ENCODE measurements at regions not wholly inside any gene's neighbourhood (a gene's known extent, or its start where the extent isn't known, plus 50 kb on each side); places are given as distances from the start of the nearest gene placed in this dataset.

- H2AFZ ChIP-seq (ENCODE audit: insufficient read depth, low read length, poor library complexity): no peak overlapping the region
- no peak overlapping the region for H3K9ac ChIP-seq (ENCODE audit: low read length)
- H4K8ac ChIP-seq (ENCODE audit: low read depth, low read length): no peak overlapping the region
- H3K9me3 ChIP-seq (ENCODE audit: insufficient read depth, low read depth, low read length): no peaks in the 10 kb centered on the region
- no peak overlapping the region for H2BK12ac ChIP-seq (ENCODE audit: low read length)
- no peaks in the 10 kb centered on the region for H3K79me2 ChIP-seq (ENCODE audit: control insufficient read depth, insufficient read depth, low read length, poor library complexity)
- no peak overlapping the region for H2BK120ac ChIP-seq (ENCODE audit: insufficient read depth, low read length, poor library complexity)
- H3K4me2 ChIP-seq (ENCODE audit: low read length): no peak overlapping the region
- H3K23ac ChIP-seq (ENCODE audit: low read length): no peak overlapping the region
- no peak overlapping the region for H2AK5ac ChIP-seq (ENCODE audit: low read length)
- no peak overlapping the region for H3K14ac ChIP-seq (ENCODE audit: low read length)
- H3K27me3 ChIP-seq (ENCODE audit: insufficient read depth, low read length): no peaks in the 10 kb centered on the region
- DNase-seq: no peak
- no peak overlapping the region for H4K12ac ChIP-seq (ENCODE audit: low read depth, low read length)
- H3K36me3 ChIP-seq (ENCODE audit: control insufficient read depth in 1 of 2, insufficient read depth in 2 of 2, low read length in 2 of 2): no peaks in the 10 kb centered on the region
- no peak overlapping the region for H3K4ac ChIP-seq (ENCODE audit: low read depth, low read length)
- H2BK5ac ChIP-seq (ENCODE audit: low read depth, low read length, poor library complexity): no peak overlapping the region
- H3K4me3 ChIP-seq (ENCODE audit: low read depth, low read length): no peak overlapping the region
- H4K91ac ChIP-seq (ENCODE audit: low read depth, low read length): no peak overlapping the region
- H3K79me1 ChIP-seq (ENCODE audit: low read length): no peaks in the 10 kb centered on the region
- no peaks in the 10 kb centered on the region for H3K4me1 ChIP-seq (ENCODE audit: control insufficient read depth in 1 of 2, insufficient read depth in 2 of 2, low read length in 2 of 2)
- H3K27ac ChIP-seq (ENCODE audit: low read depth, low read length): no peak overlapping the region
- no peak overlapping the region for H3K18ac ChIP-seq (ENCODE audit: low read length)
Observed at GRCh38 chr3:26418553-26418952, 204.0 kb upstream of the LRRC3B start.

- no peak overlapping the region for H2BK12ac ChIP-seq (ENCODE audit: low read length)
- WGBS (ENCODE audit: extremely low coverage, insufficient coverage, insufficient read length): no CpG with 5 or more reads among the region's 2 CpGs
Observed at GRCh38 chr3:26422415-26422814, 200.2 kb upstream of the LRRC3B start.

GRCh38 chr3:26425076-26425475 is 197.5 kb upstream of the LRRC3B start:
- no CpG with 5 or more reads among the region's 3 CpGs for WGBS (ENCODE audit: extremely low coverage, insufficient coverage, insufficient read length)

More at GRCh38 chr3:26422415-26422814, 200.2 kb upstream of the LRRC3B start:
- Histone ChIP-seq H4K8ac (ENCODE audit: low read depth, low read length) (no peak overlapping the region), H3K4ac (ENCODE audit: low read depth, low read length) (no peak overlapping the region), H3K18ac (ENCODE audit: low read length) (no peak overlapping the region), H2AK5ac (ENCODE audit: low read length) (no peak overlapping the region), H2BK5ac (ENCODE audit: low read depth, low read length, poor library complexity) (no peak overlapping the region), H3K27ac (ENCODE audit: low read depth, low read length) (no peak overlapping the region), H2BK120ac (ENCODE audit: insufficient read depth, low read length, poor library complexity) (no peak overlapping the region), H3K4me3 (ENCODE audit: low read depth, low read length) (no peak overlapping the region), H2AFZ (ENCODE audit: insufficient read depth, low read length, poor library complexity) (no peak overlapping the region), H3K36me3 (ENCODE audit: control insufficient read depth in 1 of 2, insufficient read depth in 2 of 2, low read length in 2 of 2) (no peaks in the 10 kb centered on the region), H3K14ac (ENCODE audit: low read length) (no peak overlapping the region), H3K4me2 (ENCODE audit: low read length) (no peak overlapping the region), H3K79me2 (ENCODE audit: control insufficient read depth, insufficient read depth, low read length, poor library complexity) (no peaks in the 10 kb centered on the region), H3K79me1 (ENCODE audit: low read length) (no peaks in the 10 kb centered on the region), H3K27me3 (ENCODE audit: insufficient read depth, low read length) (no peaks in the 10 kb centered on the region), H3K9ac (ENCODE audit: low read length) (no peak overlapping the region), H3K9me3 (ENCODE audit: insufficient read depth, low read depth, low read length) (no peaks in the 10 kb centered on the region), H3K4me1 (ENCODE audit: control insufficient read depth in 1 of 2, insufficient read depth in 2 of 2, low read length in 2 of 2) (peaks cover 0 to 2% of the 10 kb centered on the region in 2 experiments), H3K23ac (ENCODE audit: low read length) (no peak overlapping the region), H4K91ac (ENCODE audit: low read depth, low read length) (no peak overlapping the region), H4K12ac (ENCODE audit: low read depth, low read length) (no peak overlapping the region)
- no peak for DNase-seq

GRCh38 chr3:26428992-26429391 is 193.6 kb upstream of the LRRC3B start:
- DNase-seq: no peak
- H3K9ac ChIP-seq (ENCODE audit: low read length): no peak overlapping the region
- no peak overlapping the region for H3K4ac ChIP-seq (ENCODE audit: low read depth, low read length)
- H4K91ac ChIP-seq (ENCODE audit: low read depth, low read length): no peak overlapping the region
- H3K79me1 ChIP-seq (ENCODE audit: low read length): no peaks in the 10 kb centered on the region
- H3K79me2 ChIP-seq (ENCODE audit: control insufficient read depth, insufficient read depth, low read length, poor library complexity): no peaks in the 10 kb centered on the region
- H3K14ac ChIP-seq (ENCODE audit: low read length): no peak overlapping the region
- no peak overlapping the region for H2BK120ac ChIP-seq (ENCODE audit: insufficient read depth, low read length, poor library complexity)
- H3K18ac ChIP-seq (ENCODE audit: low read length): no peak overlapping the region
- H2BK5ac ChIP-seq (ENCODE audit: low read depth, low read length, poor library complexity): no peak overlapping the region
- H3K36me3 ChIP-seq (ENCODE audit: control insufficient read depth in 1 of 2, insufficient read depth in 2 of 2, low read length in 2 of 2): no peaks in the 10 kb centered on the region
- H3K4me1 ChIP-seq (ENCODE audit: control insufficient read depth in 1 of 2, insufficient read depth in 2 of 2, low read length in 2 of 2): peaks cover 0 to 2% of the 10 kb centered on the region in 2 experiments
- H3K4me2 ChIP-seq (ENCODE audit: low read length): no peak overlapping the region
- no CpG with 5 or more reads among the region's 2 CpGs for WGBS (ENCODE audit: extremely low coverage, insufficient coverage, insufficient read length)
- H3K27me3 ChIP-seq (ENCODE audit: insufficient read depth, low read length): no peaks in the 10 kb centered on the region
- H2AK5ac ChIP-seq (ENCODE audit: low read length): no peak overlapping the region
- H3K9me3 ChIP-seq (ENCODE audit: insufficient read depth, low read depth, low read length): no peaks in the 10 kb centered on the region
- H4K12ac ChIP-seq (ENCODE audit: low read depth, low read length): no peak overlapping the region
- no peak overlapping the region for H2AFZ ChIP-seq (ENCODE audit: insufficient read depth, low read length, poor library complexity)
- no peak overlapping the region for H2BK12ac ChIP-seq (ENCODE audit: low read length)
- no peak overlapping the region for H3K27ac ChIP-seq (ENCODE audit: low read depth, low read length)
- no peak overlapping the region for H3K4me3 ChIP-seq (ENCODE audit: low read depth, low read length)
- H4K8ac ChIP-seq (ENCODE audit: low read depth, low read length): no peak overlapping the region
- no peak overlapping the region for H3K23ac ChIP-seq (ENCODE audit: low read length)

More at GRCh38 chr3:26425076-26425475, 197.5 kb upstream of the LRRC3B start:
- Histone ChIP-seq H3K9me3 (ENCODE audit: insufficient read depth, low read depth, low read length) (no peaks in the 10 kb centered on the region), H3K4me3 (ENCODE audit: low read depth, low read length) (no peak overlapping the region), H3K36me3 (ENCODE audit: control insufficient read depth in 1 of 2, insufficient read depth in 2 of 2, low read length in 2 of 2) (no peaks in the 10 kb centered on the region), H4K8ac (ENCODE audit: low read depth, low read length) (no peak overlapping the region), H2AFZ (ENCODE audit: insufficient read depth, low read length, poor library complexity) (no peak overlapping the region), H3K79me1 (ENCODE audit: low read length) (no peaks in the 10 kb centered on the region), H3K18ac (ENCODE audit: low read length) (no peak overlapping the region), H2AK5ac (ENCODE audit: low read length) (no peak overlapping the region), H3K23ac (ENCODE audit: low read length) (no peak overlapping the region), H3K4me1 (ENCODE audit: control insufficient read depth in 1 of 2, insufficient read depth in 2 of 2, low read length in 2 of 2) (peaks cover 0 to 2% of the 10 kb centered on the region in 2 experiments), H3K27ac (ENCODE audit: low read depth, low read length) (no peak overlapping the region), H4K91ac (ENCODE audit: low read depth, low read length) (no peak overlapping the region), H3K4me2 (ENCODE audit: low read length) (no peak overlapping the region), H3K4ac (ENCODE audit: low read depth, low read length) (no peak overlapping the region), H4K12ac (ENCODE audit: low read depth, low read length) (no peak overlapping the region), H3K79me2 (ENCODE audit: control insufficient read depth, insufficient read depth, low read length, poor library complexity) (no peaks in the 10 kb centered on the region), H3K9ac (ENCODE audit: low read length) (no peak overlapping the region), H3K14ac (ENCODE audit: low read length) (no peak overlapping the region), H2BK120ac (ENCODE audit: insufficient read depth, low read length, poor library complexity) (no peak overlapping the region), H2BK12ac (ENCODE audit: low read length) (no peak overlapping the region), H2BK5ac (ENCODE audit: low read depth, low read length, poor library complexity) (no peak overlapping the region), H3K27me3 (ENCODE audit: insufficient read depth, low read length) (no peaks in the 10 kb centered on the region)
- DNase-seq: no peak
